Right atrium auricular region (tissue), 2 donors: ENCODE measurements at regions not wholly inside any gene's neighbourhood (a gene's known extent, or its start where the extent isn't known, plus 50 kb on each side); places are given as distances from the start of the nearest gene placed in this dataset.

ENCODE experiments used
- DNase-seq: peaks from one replicate; pipeline ENCODE4 v3.0.0-alpha.2; 2019; ENCODE audit warnings: low spot score
- H3K27ac ChIP-seq, 2 donors: fragments of 200-600 bp; sonication (generic); 1 replicate in 1 of 2; 2 replicates in 1 of 2; pipeline ENCODE4 v1.5.1; 2016 to 2019
- H3K27me3 ChIP-seq, 2 donors: fragments of 200-600 bp; sonication (generic); one replicate each; pipeline versions ENCODE4 v1.5.1 to v1.6.0; 2017 to 2019
- H3K36me3 ChIP-seq: fragments of 200-600 bp; sonication (generic); one replicate; pipeline ENCODE4 v1.5.1; 2016
- H3K4me1 ChIP-seq, 2 donors: fragments of 200-600 bp; sonication (generic); one replicate each; pipeline versions ENCODE4 v1.5.1 to v1.6.0; 2017 to 2019
- H3K4me3 ChIP-seq, 2 donors: fragments of 200-600 bp; sonication (generic); 1 replicate in 1 of 2; 2 replicates in 1 of 2; pipeline ENCODE4 v1.5.1; 2017 to 2019; ENCODE audit warnings: mild to moderate bottlenecking in 1 of 2, moderate library complexity in 1 of 2
- H3K9me3 ChIP-seq, 2 donors: fragments of 200-600 bp; sonication (generic); one replicate each; pipeline ENCODE4 v1.5.1; 2019
- TF ChIP-seq, protein P1 (sequence below), 2 donors: fragments of 200-600 bp; sonication (generic); IDR thresholded peaks; one replicate each; pipeline ENCODE4 v1.5.1; 2019; ENCODE audit warnings: antibody characterized with exemption in 2 of 2

DNA sequence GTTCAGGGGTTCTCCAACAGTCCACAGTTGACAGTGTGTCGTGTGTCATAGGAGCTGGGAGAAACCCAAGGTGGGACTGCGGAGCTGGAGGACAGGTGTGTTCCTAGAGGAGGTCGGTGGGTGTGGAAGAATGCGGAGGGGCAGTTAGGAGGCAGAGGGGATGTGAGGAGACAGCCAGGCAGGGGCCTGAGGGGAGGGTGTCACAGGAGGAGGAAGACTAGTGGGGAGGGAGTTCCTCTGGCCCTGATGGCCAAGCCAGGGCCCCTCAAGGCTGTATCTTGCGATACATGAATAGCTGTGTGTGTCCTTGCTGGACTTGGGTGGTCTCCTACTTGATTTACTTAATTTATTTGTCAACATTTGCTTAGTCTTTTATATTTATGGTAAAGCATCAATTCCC is 519.6 kb upstream of the HS6ST1 start:
- Histone ChIP-seq H3K4me1 (no peaks in the 10 kb centered on the region), H3K27me3 (no peaks in the 10 kb centered on the region), H3K36me3 (no peaks in the 10 kb centered on the region), H3K4me3 (no peak overlapping the region), H3K27ac (no peak overlapping the region), H3K9me3 (no peaks in the 10 kb centered on the region)
- TF ChIP-seq, protein P1, sequence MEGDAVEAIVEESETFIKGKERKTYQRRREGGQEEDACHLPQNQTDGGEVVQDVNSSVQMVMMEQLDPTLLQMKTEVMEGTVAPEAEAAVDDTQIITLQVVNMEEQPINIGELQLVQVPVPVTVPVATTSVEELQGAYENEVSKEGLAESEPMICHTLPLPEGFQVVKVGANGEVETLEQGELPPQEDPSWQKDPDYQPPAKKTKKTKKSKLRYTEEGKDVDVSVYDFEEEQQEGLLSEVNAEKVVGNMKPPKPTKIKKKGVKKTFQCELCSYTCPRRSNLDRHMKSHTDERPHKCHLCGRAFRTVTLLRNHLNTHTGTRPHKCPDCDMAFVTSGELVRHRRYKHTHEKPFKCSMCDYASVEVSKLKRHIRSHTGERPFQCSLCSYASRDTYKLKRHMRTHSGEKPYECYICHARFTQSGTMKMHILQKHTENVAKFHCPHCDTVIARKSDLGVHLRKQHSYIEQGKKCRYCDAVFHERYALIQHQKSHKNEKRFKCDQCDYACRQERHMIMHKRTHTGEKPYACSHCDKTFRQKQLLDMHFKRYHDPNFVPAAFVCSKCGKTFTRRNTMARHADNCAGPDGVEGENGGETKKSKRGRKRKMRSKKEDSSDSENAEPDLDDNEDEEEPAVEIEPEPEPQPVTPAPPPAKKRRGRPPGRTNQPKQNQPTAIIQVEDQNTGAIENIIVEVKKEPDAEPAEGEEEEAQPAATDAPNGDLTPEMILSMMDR (IDR thresholded peaks at IDR 0.05): no peak
- DNase-seq: no peak

DNA sequence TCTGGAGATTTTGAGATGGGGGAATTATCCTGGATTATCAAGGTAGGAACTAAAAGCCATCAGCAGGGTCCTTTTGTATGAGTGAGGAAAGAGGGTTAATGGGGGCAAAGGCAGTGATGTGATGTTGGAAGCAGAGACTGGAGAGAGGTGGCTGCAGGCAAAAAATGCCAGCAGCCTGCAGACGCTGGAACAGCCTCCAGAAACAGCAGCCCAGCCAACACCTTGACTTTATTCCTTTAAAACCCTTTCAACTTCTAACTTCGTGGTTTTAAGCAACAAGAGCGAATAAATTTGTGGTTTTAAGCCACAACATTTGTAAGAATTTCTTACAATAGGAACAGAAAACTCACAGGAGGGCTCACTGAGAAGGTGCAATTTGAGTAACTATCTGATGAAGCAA is 523.1 kb upstream of the HS6ST1 start:
- DNase-seq: no peak
- Histone ChIP-seq H3K4me1 (no peaks in the 10 kb centered on the region), H3K36me3 (no peaks in the 10 kb centered on the region), H3K9me3 (no peaks in the 10 kb centered on the region), H3K27me3 (no peaks in the 10 kb centered on the region), H3K4me3 (no peak overlapping the region), H3K27ac (no peak overlapping the region)
- TF ChIP-seq, protein P1 (IDR thresholded peaks at IDR 0.05): no peak

DNA sequence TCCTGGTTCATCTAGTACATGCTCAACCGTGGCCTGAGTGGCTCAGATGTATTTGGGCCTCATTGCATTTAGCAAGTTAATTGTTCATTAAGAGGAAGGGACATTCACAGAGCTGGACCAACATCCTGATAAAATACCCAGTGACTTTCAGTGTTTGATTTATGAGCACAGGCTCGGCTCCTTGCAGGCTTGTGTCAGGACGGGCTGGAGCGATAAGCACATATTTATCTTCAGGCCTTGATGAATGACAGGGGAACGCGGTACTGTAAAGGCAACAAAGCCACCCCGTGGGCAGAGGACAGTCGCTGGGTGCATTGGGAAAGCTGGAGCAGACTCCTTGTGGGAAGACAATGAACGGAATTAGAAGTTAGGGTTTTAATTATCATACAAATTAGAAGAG is 548.6 kb upstream of the HS6ST1 start:
- H3K4me3 ChIP-seq: no peak overlapping the region
- H3K27me3 ChIP-seq: no peaks in the 10 kb centered on the region
- H3K9me3 ChIP-seq: no peaks in the 10 kb centered on the region
- no peak overlapping the region for H3K27ac ChIP-seq
- H3K36me3 ChIP-seq: no peaks in the 10 kb centered on the region
- H3K4me1 ChIP-seq: no peaks in the 10 kb centered on the region
- no peak for DNase-seq
- TF ChIP-seq, protein P1 (IDR thresholded peaks at IDR 0.05): no peak

DNA sequence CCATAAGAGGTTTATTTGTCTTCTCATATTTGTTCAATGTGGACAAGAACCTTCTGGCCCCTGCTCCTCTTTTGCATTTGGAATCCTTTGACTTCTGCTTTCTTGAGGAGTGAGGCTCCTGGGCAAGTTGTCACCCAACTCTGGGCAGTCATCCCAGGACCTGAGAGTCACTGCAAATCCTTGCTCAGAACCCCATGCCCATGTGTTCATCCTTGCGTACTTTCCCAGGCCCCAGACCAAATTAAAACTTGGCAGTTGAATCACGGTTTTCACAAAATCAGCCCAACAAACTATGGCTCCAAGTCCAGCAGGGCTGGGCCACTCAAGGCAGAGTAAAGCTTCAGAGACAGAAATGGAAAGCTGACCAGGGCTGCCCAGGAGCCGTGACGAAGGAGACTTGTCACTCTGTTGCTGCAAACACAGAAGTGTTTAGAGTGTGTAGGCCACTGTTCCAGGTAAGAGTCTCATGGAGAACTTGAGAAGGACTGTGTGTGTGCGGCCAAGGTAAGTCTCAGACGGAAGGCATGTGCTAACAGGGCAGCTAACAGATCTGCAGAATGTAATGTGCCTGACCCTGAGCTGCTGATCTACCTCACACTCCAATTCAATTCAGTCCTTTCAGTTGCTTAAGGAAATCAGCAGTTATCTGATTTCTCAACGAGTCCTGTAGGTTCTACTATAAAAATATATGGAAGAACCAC is 549.4 kb upstream of the HS6ST1 start:
- TF ChIP-seq, protein P1 (IDR thresholded peaks at IDR 0.05): no peak
- H3K27ac ChIP-seq: no peak overlapping the region
- H3K4me1 ChIP-seq: no peaks in the 10 kb centered on the region

DNA sequence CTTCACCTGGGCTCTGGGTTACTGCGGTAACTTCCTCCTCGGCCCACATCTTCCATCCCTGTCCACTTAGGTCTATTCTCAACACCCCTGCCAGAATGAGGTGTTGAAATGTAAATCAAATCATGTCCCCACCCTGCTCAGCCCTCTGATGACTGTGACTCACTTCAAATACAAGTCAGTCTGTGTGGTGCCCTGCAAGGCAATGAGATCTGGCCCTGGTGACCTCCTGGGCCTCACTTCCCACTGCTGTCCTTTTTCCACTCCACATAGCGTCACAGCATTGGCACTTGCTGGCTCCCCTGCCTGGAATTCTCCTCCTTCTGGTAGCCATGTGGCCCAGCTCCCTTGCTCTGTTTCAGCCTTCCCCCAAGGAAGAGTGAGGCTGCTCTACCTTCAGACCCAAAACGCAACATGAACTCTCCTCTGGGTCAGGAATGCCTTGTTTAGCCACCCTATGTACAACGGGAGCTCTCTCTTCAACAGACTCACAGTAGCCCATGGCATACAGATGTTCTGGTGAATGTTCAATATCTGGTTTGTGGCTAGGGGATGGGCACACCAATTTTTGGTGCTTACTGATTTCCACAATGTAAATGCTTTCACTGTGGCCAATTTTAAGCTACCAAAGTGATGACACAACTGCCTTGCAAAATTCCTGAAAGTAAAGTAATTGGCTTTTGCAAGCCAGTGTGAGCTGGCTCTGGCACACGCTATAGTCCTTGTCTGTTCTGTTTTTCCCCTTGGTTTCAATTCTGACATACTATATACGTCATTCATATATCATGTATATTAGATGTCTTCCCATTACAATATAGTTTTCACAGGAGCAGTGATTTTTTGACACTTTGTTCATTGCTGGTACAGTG is 550.3 kb upstream of the HS6ST1 start:
- no peak for DNase-seq
- H3K4me1 ChIP-seq: no peaks in the 10 kb centered on the region

More for the DNA sequence above, 549.4 kb upstream of the HS6ST1 start:
- Histone ChIP-seq H3K27me3 (no peaks in the 10 kb centered on the region), H3K9me3 (no peaks in the 10 kb centered on the region), H3K4me3 (no peak overlapping the region), H3K36me3 (no peaks in the 10 kb centered on the region)
- DNase-seq: no peak

More for the DNA sequence above, 550.3 kb upstream of the HS6ST1 start:
- H3K36me3 ChIP-seq: no peaks in the 10 kb centered on the region
- no peaks in the 10 kb centered on the region for H3K9me3 ChIP-seq
- TF ChIP-seq, protein P1 (IDR thresholded peaks at IDR 0.05): no peak
- H3K27me3 ChIP-seq: no peaks in the 10 kb centered on the region
- H3K4me3 ChIP-seq: no peak overlapping the region
- H3K27ac ChIP-seq: no peak overlapping the region
